ENCODE measurements at regions not wholly inside any gene's neighbourhood (a gene's known extent, or its start where the extent isn't known, plus 50 kb on each side); places are given as distances from the start of the nearest gene placed in this dataset.

- DNase-seq (ENCODE audit: low spot score in 2 of 2), result peak; percentile 29 to 45
- peaks cover 14% of the 10 kb centered on the region for H3K4me1 ChIP-seq
- H3K9me3 ChIP-seq, result no peaks in the 10 kb centered on the region
- H3K27me3 ChIP-seq (ENCODE audit: low read depth), result peaks cover 26% of the 10 kb centered on the region
- no peaks in the 10 kb centered on the region for H3K36me3 ChIP-seq (replicated peaks)
- no peak overlapping the region for H3K4me3 ChIP-seq
- in situ Hi-C loops (cut with MboI; ENCODE audit: low sequenced_read_pairs), result no loop called here
These were observed 340.1 kb downstream of the MN1 start for GRCh38 chr22:27461470-27461869.

- no peak overlapping the region for H3K4me3 ChIP-seq
- peaks cover 14% of the 10 kb centered on the region for H3K4me1 ChIP-seq
- H3K27me3 ChIP-seq (ENCODE audit: low read depth), result peaks cover 26% of the 10 kb centered on the region
- in situ Hi-C loops (cut with MboI; ENCODE audit: low sequenced_read_pairs), result no loop called here
- no peaks in the 10 kb centered on the region for H3K36me3 ChIP-seq (replicated peaks)
- H3K9me3 ChIP-seq, result no peaks in the 10 kb centered on the region
- peak; percentile 32 to 59 for DNase-seq (ENCODE audit: low spot score in 2 of 2)
These were observed 339.4 kb downstream of the MN1 start for GRCh38 chr22:27462190-27462589.

GRCh38 chr22:27463121-27463660 lies 338.4 kb downstream of the MN1 start:
- DNase-seq (ENCODE audit: low spot score in 2 of 2), result no peak
- Histone ChIP-seq H3K27me3 (ENCODE audit: low read depth) (peaks cover 26% of the 10 kb centered on the region), H3K4me1 (peaks cover 14% of the 10 kb centered on the region)

GRCh38 chr22:27466229-27466628 lies 335.3 kb downstream of the MN1 start:
- Histone ChIP-seq H3K4me3 (no peak overlapping the region), H3K36me3 (replicated peaks) (no peaks in the 10 kb centered on the region), H3K4me1 (peaks cover 10% of the 10 kb centered on the region), H3K27me3 (ENCODE audit: low read depth) (peaks cover 5% of the 10 kb centered on the region), H3K9me3 (no peaks in the 10 kb centered on the region)
- no peak for DNase-seq (ENCODE audit: low spot score in 2 of 2)
- in situ Hi-C loops (cut with MboI; ENCODE audit: low sequenced_read_pairs), result no loop called here

More at GRCh38 chr22:27463121-27463660, 338.4 kb downstream of the MN1 start:
- H3K9me3 ChIP-seq, result no peaks in the 10 kb centered on the region
- no peak overlapping the region for H3K4me3 ChIP-seq
- in situ Hi-C loops (cut with MboI; ENCODE audit: low sequenced_read_pairs), result no loop called here
- H3K36me3 ChIP-seq (replicated peaks), result no peaks in the 10 kb centered on the region

GRCh38 chr22:27466778-27467438 lies 334.6 kb downstream of the MN1 start:
- Histone ChIP-seq H3K36me3 (replicated peaks) (no peaks in the 10 kb centered on the region), H3K4me3 (no peak overlapping the region), H3K4me1 (peaks cover 6% of the 10 kb centered on the region; the same call in 1 of the 2 replicates), H3K27me3 (ENCODE audit: low read depth) (peaks cover 3% of the 10 kb centered on the region; the same call in 1 of the 2 replicates), H3K9me3 (no peaks in the 10 kb centered on the region)
- in situ Hi-C loops (cut with MboI; ENCODE audit: low sequenced_read_pairs), result no loop called here
- no peak for DNase-seq (ENCODE audit: low spot score in 2 of 2)

GRCh38 chr22:27467711-27468110 lies 333.8 kb downstream of the MN1 start:
- Histone ChIP-seq H3K9me3 (no peaks in the 10 kb centered on the region), H3K27me3 (ENCODE audit: low read depth) (peaks cover 3% of the 10 kb centered on the region; the same call in 1 of the 2 replicates), H3K4me1 (no peaks in the 10 kb centered on the region), H3K36me3 (replicated peaks) (no peaks in the 10 kb centered on the region), H3K4me3 (no peak overlapping the region)
- in situ Hi-C loops (cut with MboI; ENCODE audit: low sequenced_read_pairs), result no loop called here
- no peak for DNase-seq (ENCODE audit: low spot score in 2 of 2)

GRCh38 chr22:27468712-27469111 lies 332.8 kb downstream of the MN1 start:
- H3K36me3 ChIP-seq (replicated peaks), result no peaks in the 10 kb centered on the region
- no peak overlapping the region for H3K4me3 ChIP-seq
- H3K27me3 ChIP-seq (ENCODE audit: low read depth), result peaks cover 3% of the 10 kb centered on the region; the same call in 1 of the 2 replicates
- in situ Hi-C loops (cut with MboI; ENCODE audit: low sequenced_read_pairs), result no loop called here
- DNase-seq (ENCODE audit: low spot score in 2 of 2), result no peak
- H3K9me3 ChIP-seq, result no peaks in the 10 kb centered on the region
- no peaks in the 10 kb centered on the region for H3K4me1 ChIP-seq

- no peak overlapping the region for H3K4me3 ChIP-seq
- in situ Hi-C loops (cut with MboI; ENCODE audit: low sequenced_read_pairs), result no loop called here
- no peaks in the 10 kb centered on the region for H3K9me3 ChIP-seq
- no peaks in the 10 kb centered on the region for H3K36me3 ChIP-seq (replicated peaks)
- H3K27me3 ChIP-seq (ENCODE audit: low read depth), result no peaks in the 10 kb centered on the region
- H3K4me1 ChIP-seq, result no peaks in the 10 kb centered on the region
- DNase-seq (ENCODE audit: low spot score in 2 of 2), result no peak
These were observed 331.3 kb downstream of the MN1 start for GRCh38 chr22:27470169-27470772.

GRCh38 chr22:27472975-27473374 lies 328.6 kb downstream of the MN1 start:
- no peaks in the 10 kb centered on the region for H3K36me3 ChIP-seq (replicated peaks)
- no peaks in the 10 kb centered on the region for H3K4me1 ChIP-seq
- H3K9me3 ChIP-seq, result no peaks in the 10 kb centered on the region
- H3K27me3 ChIP-seq (ENCODE audit: low read depth), result no peaks in the 10 kb centered on the region
- no peak overlapping the region for H3K4me3 ChIP-seq
- in situ Hi-C loops (cut with MboI; ENCODE audit: low sequenced_read_pairs), result no loop called here
- no peak for DNase-seq (ENCODE audit: low spot score in 2 of 2)

GRCh38 chr22:27473533-27473932 lies 328.0 kb downstream of the MN1 start:
- Histone ChIP-seq H3K36me3 (replicated peaks) (no peaks in the 10 kb centered on the region), H3K9me3 (no peaks in the 10 kb centered on the region), H3K27me3 (ENCODE audit: low read depth) (no peaks in the 10 kb centered on the region), H3K4me1 (no peaks in the 10 kb centered on the region), H3K4me3 (no peak overlapping the region)
- in situ Hi-C loops (cut with MboI; ENCODE audit: low sequenced_read_pairs), result no loop called here
- DNase-seq (ENCODE audit: low spot score in 2 of 2), result peak in 1 of 2 experiments; percentile 25

GRCh38 chr22:27474112-27474571 lies 327.4 kb downstream of the MN1 start:
- no peak for DNase-seq (ENCODE audit: low spot score in 2 of 2)
- no peaks in the 10 kb centered on the region for H3K27me3 ChIP-seq (ENCODE audit: low read depth)
- no peak overlapping the region for H3K4me3 ChIP-seq
- H3K36me3 ChIP-seq (replicated peaks), result no peaks in the 10 kb centered on the region
- H3K4me1 ChIP-seq, result no peaks in the 10 kb centered on the region
- H3K9me3 ChIP-seq, result no peaks in the 10 kb centered on the region
- in situ Hi-C loops (cut with MboI; ENCODE audit: low sequenced_read_pairs), result no loop called here

- H3K9me3 ChIP-seq, result no peaks in the 10 kb centered on the region
- H3K4me3 ChIP-seq, result no peak overlapping the region
- in situ Hi-C loops (cut with MboI; ENCODE audit: low sequenced_read_pairs), result no loop called here
These were observed 326.6 kb downstream of the MN1 start for GRCh38 chr22:27474711-27475547.

GRCh38 chr22:27475548-27475897 lies 326.0 kb downstream of the MN1 start:
- H3K27me3 ChIP-seq (ENCODE audit: low read depth), result no peaks in the 10 kb centered on the region
- no peaks in the 10 kb centered on the region for H3K36me3 ChIP-seq (replicated peaks)
- H3K4me3 ChIP-seq, result no peak overlapping the region
- H3K9me3 ChIP-seq, result no peaks in the 10 kb centered on the region
- in situ Hi-C loops (cut with MboI; ENCODE audit: low sequenced_read_pairs), result no loop called here
- peaks cover 6% of the 10 kb centered on the region for H3K4me1 ChIP-seq
- no peak for DNase-seq (ENCODE audit: low spot score in 2 of 2)

More at GRCh38 chr22:27474711-27475547, 326.6 kb downstream of the MN1 start:
- no peak for DNase-seq (ENCODE audit: low spot score in 2 of 2)
- Histone ChIP-seq H3K27me3 (ENCODE audit: low read depth) (no peaks in the 10 kb centered on the region), H3K4me1 (no peaks in the 10 kb centered on the region; the same call in 1 of the 2 replicates), H3K36me3 (replicated peaks) (no peaks in the 10 kb centered on the region)
